ENCODE measurements at regions not wholly inside any gene's neighbourhood (a gene's known extent, or its start where the extent isn't known, plus 50 kb on each side); places are given as distances from the start of the nearest gene placed in this dataset.

DNA sequence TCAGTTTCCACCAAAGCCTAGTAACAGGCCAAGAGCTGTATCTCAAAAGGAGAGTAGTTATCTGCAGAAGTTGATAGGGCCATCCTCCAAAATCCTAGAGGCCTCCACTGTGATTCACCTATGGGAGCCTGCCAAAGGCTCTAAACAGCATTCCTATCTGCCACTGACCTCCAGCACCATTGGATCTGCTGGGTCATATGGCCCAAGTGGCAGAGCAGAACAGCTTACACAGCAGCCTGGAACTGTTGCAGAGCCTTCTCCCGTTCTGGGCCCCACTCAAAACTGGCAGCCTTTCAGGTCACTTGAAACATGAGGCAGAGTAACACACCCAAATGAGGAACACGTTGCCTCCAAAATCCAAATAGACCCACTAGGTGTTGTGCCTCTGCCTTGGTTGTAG is 345.2 kb upstream of the RND3 start:
- in situ Hi-C loops (cut with HindIII; ENCODE audit: low pct_unique_long_range_greater_than_20kb, low sequenced_read_pairs) (no loop called here), intact Hi-C loops (cut with micrococcal nuclease; ENCODE audit: unreplicated experiment) (no loop called here)
- Histone ChIP-seq H3K9me3 (ENCODE audit: control insufficient read depth, insufficient read depth, low read depth, low read length) (no peaks in the 10 kb centered on the region), H3K4me3 (ENCODE audit: low read depth in 2 of 2, low read length in 2 of 2) (no peak overlapping the region), H3K36me3 (ENCODE audit: control insufficient read depth, insufficient read depth, low read length) (no peaks in the 10 kb centered on the region), H3K4me1 (ENCODE audit: control insufficient read depth, insufficient read depth, low read length) (no peaks in the 10 kb centered on the region), H3K27me3 (ENCODE audit: control insufficient read depth, insufficient read depth, low read length) (no peaks in the 10 kb centered on the region), H3K27ac (ENCODE audit: low read length) (no peak overlapping the region)
- ATAC-seq (no peak), DNase-seq (ENCODE audit: low read depth, low spot score) (no peak)
- CTCF ChIA-PET: no interaction called here
- no TSS peak for BruUV-seq (replicated peaks)
- POLR2A ChIA-PET: no interaction called here
- TF ChIP-seq POLR2AphosphoS5 (IDR thresholded peaks at IDR 0.05; ENCODE audit: low read depth, low read length): no peak

DNA sequence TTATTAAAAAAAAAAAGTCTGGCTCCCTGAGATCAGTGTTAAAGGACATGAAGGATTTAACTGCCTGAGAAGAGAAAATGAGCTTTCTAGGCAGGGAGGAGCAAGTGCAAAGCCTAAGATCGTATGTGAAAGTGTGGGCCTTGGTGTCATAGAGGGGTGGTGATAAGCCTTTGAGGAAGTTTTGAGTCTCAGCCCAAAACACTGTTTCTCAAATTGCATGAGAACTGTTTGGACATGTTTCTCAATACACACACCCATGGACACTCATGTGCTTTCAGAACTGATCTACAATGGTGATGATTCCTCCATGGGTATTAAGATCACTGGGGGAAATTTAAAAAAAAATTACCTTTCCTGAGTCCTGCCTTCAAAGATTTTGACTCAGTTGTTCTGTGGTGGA is 336.7 kb upstream of the RND3 start:
- Histone ChIP-seq H3K4me3 (ENCODE audit: low read depth in 2 of 2, low read length in 2 of 2) (no peak overlapping the region), H3K27me3 (ENCODE audit: control insufficient read depth, insufficient read depth, low read length) (no peaks in the 10 kb centered on the region), H3K4me1 (ENCODE audit: control insufficient read depth, insufficient read depth, low read length) (no peaks in the 10 kb centered on the region), H3K9me3 (ENCODE audit: control insufficient read depth, insufficient read depth, low read depth, low read length) (no peaks in the 10 kb centered on the region), H3K36me3 (ENCODE audit: control insufficient read depth, insufficient read depth, low read length) (no peaks in the 10 kb centered on the region), H3K27ac (ENCODE audit: low read length) (no peak overlapping the region)
- no TSS peak for BruUV-seq (replicated peaks)
- no peak for ATAC-seq
- TF ChIP-seq SIN3A (IDR thresholded peaks at IDR 0.05; ENCODE audit: borderline replicate concordance, insufficient read depth, low read depth, low read length): no peak
- TF ChIP-seq TCF7L2 (IDR thresholded peaks at IDR 0.05; ENCODE audit: low read depth, low read length): no peak
- TF ChIP-seq CTCF (IDR thresholded peaks at IDR 0.05): no peak
- no peak for TF ChIP-seq POLR2AphosphoS5 (IDR thresholded peaks at IDR 0.05; ENCODE audit: low read depth, low read length)
- TF ChIP-seq REST (IDR thresholded peaks at IDR 0.05; ENCODE audit: insufficient read depth in 1 of 2, low read depth in 2 of 2, low read length in 1 of 2): no peak
- ChIA-PET CTCF (interaction anchor here (0.7 kb wide), 1 partner anchor 333 kb away, joined by 4 read pairs; no protein-coding TSS in a partner anchor), POLR2A (no interaction called here)
- in situ Hi-C loops (cut with HindIII; ENCODE audit: low pct_unique_long_range_greater_than_20kb, low sequenced_read_pairs) (no loop called here), intact Hi-C loops (cut with micrococcal nuclease; ENCODE audit: unreplicated experiment) (no loop called here)
- DNase-seq (ENCODE audit: low read depth, low spot score): no peak

DNA sequence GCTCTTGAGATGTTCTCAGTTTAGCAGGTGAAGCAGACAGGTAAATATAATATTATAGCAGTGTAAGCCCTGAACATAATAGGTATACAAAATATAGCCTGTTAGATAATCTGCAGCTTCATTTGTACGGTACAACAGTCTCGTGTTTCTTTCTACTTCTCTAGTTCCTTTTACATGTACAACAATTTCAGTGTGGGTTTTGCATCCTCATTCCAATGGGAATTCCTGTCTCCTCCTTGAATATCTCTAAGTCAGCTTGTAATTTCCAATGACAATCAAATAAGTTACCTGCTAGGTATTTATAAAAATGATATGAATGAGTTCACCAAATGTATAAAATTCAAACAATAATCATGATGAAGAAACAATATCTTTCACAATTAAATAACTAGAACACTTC is 330.0 kb upstream of the RND3 start:
- Histone ChIP-seq H3K27me3 (ENCODE audit: control insufficient read depth, insufficient read depth, low read length) (no peaks in the 10 kb centered on the region), H3K27ac (ENCODE audit: low read length) (no peak overlapping the region), H3K36me3 (ENCODE audit: control insufficient read depth, insufficient read depth, low read length) (no peaks in the 10 kb centered on the region), H3K4me1 (ENCODE audit: control insufficient read depth, insufficient read depth, low read length) (no peaks in the 10 kb centered on the region), H3K4me3 (ENCODE audit: low read depth in 2 of 2, low read length in 2 of 2) (no peak overlapping the region), H3K9me3 (ENCODE audit: control insufficient read depth, insufficient read depth, low read depth, low read length) (no peaks in the 10 kb centered on the region)
- in situ Hi-C loops (cut with HindIII; ENCODE audit: low pct_unique_long_range_greater_than_20kb, low sequenced_read_pairs): no loop called here
- intact Hi-C loops (cut with micrococcal nuclease; ENCODE audit: unreplicated experiment): no loop called here
- no peak for DNase-seq (ENCODE audit: low read depth, low spot score)
- ATAC-seq: no peak
- no TSS peak for BruUV-seq (replicated peaks)
- CTCF ChIA-PET: no interaction called here
- POLR2A ChIA-PET: no interaction called here
- TF ChIP-seq TCF7L2 (IDR thresholded peaks at IDR 0.05; ENCODE audit: low read depth, low read length) (no peak), REST (IDR thresholded peaks at IDR 0.05; ENCODE audit: insufficient read depth in 1 of 2, low read depth in 2 of 2, low read length in 1 of 2) (no peak), CTCF (IDR thresholded peaks at IDR 0.05) (no peak), POLR2AphosphoS5 (IDR thresholded peaks at IDR 0.05; ENCODE audit: low read depth, low read length) (no peak), SIN3A (IDR thresholded peaks at IDR 0.05; ENCODE audit: borderline replicate concordance, insufficient read depth, low read depth, low read length) (no peak)
